ENCODE measurements at regions not wholly inside any gene's neighbourhood (a gene's known extent, or its start where the extent isn't known, plus 50 kb on each side); places are given as distances from the start of the nearest gene placed in this dataset.

- no peak overlapping the region for H3K4me3 ChIP-seq (ENCODE audit: insufficient read depth, low read length)
- H2AFZ ChIP-seq (ENCODE audit: low read length) = no peak overlapping the region
- H3K4me2 ChIP-seq (ENCODE audit: insufficient read depth, low read length) = no peak overlapping the region
- no peaks in the 10 kb centered on the region for H3K36me3 ChIP-seq (ENCODE audit: insufficient read depth, low read length)
- peak; percentile 10 for DNase-seq (ENCODE audit: insufficient read length, low spot score, missing footprints)
- peaks cover 8% of the 10 kb centered on the region for H3K4me1 ChIP-seq (ENCODE audit: insufficient read depth, low read length)
- H3K9me3 ChIP-seq (ENCODE audit: low read depth, low read length) = no peaks in the 10 kb centered on the region
- H3K27me3 ChIP-seq (ENCODE audit: insufficient read depth, low read length) = no peaks in the 10 kb centered on the region
- H4K20me1 ChIP-seq (ENCODE audit: insufficient read depth, low read length) = no peaks in the 10 kb centered on the region
- no peak overlapping the region for H3K27ac ChIP-seq (ENCODE audit: low read depth, low read length)
- no peaks in the 10 kb centered on the region for H3K79me2 ChIP-seq (ENCODE audit: insufficient read depth, low read length)
- TF ChIP-seq CTCF (IDR thresholded peaks at IDR 0.05; ENCODE audit: extremely low read depth, low read depth, low read length) = no peak
These were observed 156.5 kb downstream of the MOXD1 start for GRCh38 chr6:132244744-132245143.

- no peak for TF ChIP-seq CTCF (IDR thresholded peaks at IDR 0.05; ENCODE audit: extremely low read depth, low read depth, low read length)
- Histone ChIP-seq H3K4me2 (ENCODE audit: insufficient read depth, low read length) (peak overlapping the region; percentile 14), H3K36me3 (ENCODE audit: insufficient read depth, low read length) (no peaks in the 10 kb centered on the region), H2AFZ (ENCODE audit: low read length) (no peak overlapping the region), H3K27me3 (ENCODE audit: insufficient read depth, low read length) (no peaks in the 10 kb centered on the region), H3K27ac (ENCODE audit: low read depth, low read length) (peak overlapping the region; percentile 9), H3K79me2 (ENCODE audit: insufficient read depth, low read length) (no peaks in the 10 kb centered on the region), H3K4me3 (ENCODE audit: insufficient read depth, low read length) (no peak overlapping the region), H3K4me1 (ENCODE audit: insufficient read depth, low read length) (peaks cover 15% of the 10 kb centered on the region), H4K20me1 (ENCODE audit: insufficient read depth, low read length) (no peaks in the 10 kb centered on the region), H3K9me3 (ENCODE audit: low read depth, low read length) (no peaks in the 10 kb centered on the region)
- no peak for DNase-seq (ENCODE audit: insufficient read length, low spot score, missing footprints)
These were observed 164.5 kb downstream of the MOXD1 start for GRCh38 chr6:132236744-132237143.

GRCh38 chr6:132236281-132236680 is 165.0 kb downstream of the MOXD1 start:
- H3K27me3 ChIP-seq (ENCODE audit: insufficient read depth, low read length) = no peaks in the 10 kb centered on the region
- no peak for TF ChIP-seq CTCF (IDR thresholded peaks at IDR 0.05; ENCODE audit: extremely low read depth, low read depth, low read length)
- H3K27ac ChIP-seq (ENCODE audit: low read depth, low read length) = peak overlapping the region; percentile 9
- no peaks in the 10 kb centered on the region for H4K20me1 ChIP-seq (ENCODE audit: insufficient read depth, low read length)
- no peaks in the 10 kb centered on the region for H3K79me2 ChIP-seq (ENCODE audit: insufficient read depth, low read length)
- H3K9me3 ChIP-seq (ENCODE audit: low read depth, low read length) = no peaks in the 10 kb centered on the region
- no peaks in the 10 kb centered on the region for H3K36me3 ChIP-seq (ENCODE audit: insufficient read depth, low read length)
- no peak overlapping the region for H3K4me2 ChIP-seq (ENCODE audit: insufficient read depth, low read length)
- no peak overlapping the region for H2AFZ ChIP-seq (ENCODE audit: low read length)
- peaks cover 15% of the 10 kb centered on the region for H3K4me1 ChIP-seq (ENCODE audit: insufficient read depth, low read length)
- H3K4me3 ChIP-seq (ENCODE audit: insufficient read depth, low read length) = no peak overlapping the region
- no peak for DNase-seq (ENCODE audit: insufficient read length, low spot score, missing footprints)

GRCh38 chr6:132235596-132236280 is 165.5 kb downstream of the MOXD1 start:
- TF ChIP-seq CTCF (IDR thresholded peaks at IDR 0.05; ENCODE audit: extremely low read depth, low read depth, low read length) = no peak
- Histone ChIP-seq H3K9me3 (ENCODE audit: low read depth, low read length) (no peaks in the 10 kb centered on the region), H3K4me1 (ENCODE audit: insufficient read depth, low read length) (peaks cover 15% of the 10 kb centered on the region), H2AFZ (ENCODE audit: low read length) (no peak overlapping the region), H3K79me2 (ENCODE audit: insufficient read depth, low read length) (no peaks in the 10 kb centered on the region), H3K27ac (ENCODE audit: low read depth, low read length) (peak overlapping the region; percentile 9), H3K4me3 (ENCODE audit: insufficient read depth, low read length) (no peak overlapping the region), H3K27me3 (ENCODE audit: insufficient read depth, low read length) (no peaks in the 10 kb centered on the region), H4K20me1 (ENCODE audit: insufficient read depth, low read length) (no peaks in the 10 kb centered on the region), H3K36me3 (ENCODE audit: insufficient read depth, low read length) (no peaks in the 10 kb centered on the region), H3K4me2 (ENCODE audit: insufficient read depth, low read length) (no peak overlapping the region)
- DNase-seq (ENCODE audit: insufficient read length, low spot score, missing footprints) = no peak
